Kidney (tissue), 10 donors: ENCODE measurements at regions not wholly inside any gene's neighbourhood (a gene's known extent, or its start where the extent isn't known, plus 50 kb on each side); places are given as distances from the start of the nearest gene placed in this dataset.
"Not testable (repeated sequence)": the region's sequence is repeated elsewhere in the genome, so short reads cannot be mapped to it uniquely, and the experiment has no call there.

Source experiments
- DNase-seq, 5 donors: peaks; one replicate each; pipeline ENCODE4 v3.0.0-alpha.2; 2013 to 2020
- FAIRE-seq: peaks from 2 replicates; lab custom pipeline; 2012; peaks lifted over from hg19 to GRCh38; lab: Jason Lieb, UNC
- H3K27ac ChIP-seq, 2 donors: one replicate each; pipeline ENCODE4 v1.7.0; 2013; ENCODE audit warnings: low read depth in 2 of 2, low read length in 2 of 2, inconsistent platforms in 1 of 2
- H3K27me3 ChIP-seq: one replicate; pipeline ENCODE4 v1.7.1; 2013; ENCODE audit warnings: low read length, inconsistent platforms; ENCODE audit not compliant: control insufficient read depth, insufficient read depth
- H3K36me3 ChIP-seq, 3 donors: one replicate each; pipeline versions ENCODE4 v1.7.0 to v1.7.1; 2013; ENCODE audit warnings: low read length in 3 of 3, control low read depth in 1 of 3, inconsistent platforms in 1 of 3; ENCODE audit not compliant: insufficient read depth in 3 of 3, control insufficient read depth in 2 of 3
- H3K4me1 ChIP-seq, 3 donors: one replicate each; pipeline versions ENCODE4 v1.7.0 to v1.7.1; 2013; ENCODE audit warnings: low read length in 3 of 3, inconsistent platforms in 1 of 3, low read depth in 1 of 3; ENCODE audit not compliant: control insufficient read depth in 2 of 3, insufficient read depth in 2 of 3
- H3K4me3 ChIP-seq, 3 donors: one replicate each; pipeline versions ENCODE4 v1.7.0 to v1.8.1; 2013; ENCODE audit warnings: low read length in 3 of 3, control low read depth in 1 of 3, inconsistent platforms in 1 of 3
- H3K9ac ChIP-seq, 3 donors: one replicate each; pipeline versions ENCODE4 v1.7.0 to v1.7.1; 2013; ENCODE audit warnings: low read length in 3 of 3, control low read depth in 1 of 3, inconsistent platforms in 1 of 3
- H3K9me3 ChIP-seq, 3 donors: one replicate each; pipeline versions ENCODE4 v1.7.0 to v1.7.1; 2013; ENCODE audit warnings: low read length in 3 of 3, control low read depth in 1 of 3, inconsistent platforms in 1 of 3; ENCODE audit not compliant: control insufficient read depth in 2 of 3, insufficient read depth in 1 of 3
- intact Hi-C: fragments of 100-400 bp; cut with DNase I; formaldehyde crosslinking; loops from one replicate; pipeline ENCODE4 v1.11.1; 2022
- donor health status: control.
- donor health status: control.
- donor health status: DM: yes; HTN: yes; CAD: no.
- donor health status: Normal renal cell carcinoma (clear cell type).

- FAIRE-seq, H3K9ac ChIP-seq, intact Hi-C loops, H3K36me3 ChIP-seq, H3K4me1 ChIP-seq, H3K27me3 ChIP-seq, DNase-seq, H3K9me3 ChIP-seq, H3K27ac ChIP-seq, H3K4me3 ChIP-seq: not testable (repeated sequence)
Observed at GRCh38 chr16:88243921-88244320, 138.8 kb upstream of the ZNF469 start.

GRCh38 chr16:88245241-88246081, 137.3 kb upstream of the ZNF469 start:
- H3K9me3 ChIP-seq, H3K4me1 ChIP-seq, H3K36me3 ChIP-seq, H3K27me3 ChIP-seq, H3K4me3 ChIP-seq, H3K27ac ChIP-seq, H3K9ac ChIP-seq, FAIRE-seq, intact Hi-C loops: not testable (repeated sequence)
- DNase-seq, result peak in 1 of 5 donors; percentile 87

- H3K27me3 ChIP-seq, H3K4me3 ChIP-seq, H3K9ac ChIP-seq, H3K36me3 ChIP-seq, H3K9me3 ChIP-seq, intact Hi-C loops, FAIRE-seq, H3K27ac ChIP-seq, H3K4me1 ChIP-seq, DNase-seq: not testable (repeated sequence)
Observed at GRCh38 chr16:88246955-88247582, 135.7 kb upstream of the ZNF469 start.

GRCh38 chr16:88247583-88247966, 135.2 kb upstream of the ZNF469 start:
- H3K27me3 ChIP-seq, H3K4me3 ChIP-seq, H3K9me3 ChIP-seq, FAIRE-seq, H3K36me3 ChIP-seq, DNase-seq, H3K9ac ChIP-seq, H3K27ac ChIP-seq, intact Hi-C loops, H3K4me1 ChIP-seq: not testable (repeated sequence)

- FAIRE-seq, H3K36me3 ChIP-seq, H3K27ac ChIP-seq, intact Hi-C loops, H3K4me3 ChIP-seq, H3K4me1 ChIP-seq, H3K9ac ChIP-seq, H3K27me3 ChIP-seq, DNase-seq, H3K9me3 ChIP-seq: not testable (repeated sequence)
Observed at GRCh38 chr16:88248761-88249160, 134.0 kb upstream of the ZNF469 start.

GRCh38 chr16:88250381-88250780, 132.4 kb upstream of the ZNF469 start:
- H3K27me3 ChIP-seq, H3K4me3 ChIP-seq, H3K9me3 ChIP-seq, FAIRE-seq, H3K9ac ChIP-seq, H3K27ac ChIP-seq, DNase-seq, intact Hi-C loops, H3K36me3 ChIP-seq, H3K4me1 ChIP-seq: not testable (repeated sequence)

- intact Hi-C loops, FAIRE-seq, H3K9me3 ChIP-seq, H3K27me3 ChIP-seq, DNase-seq, H3K36me3 ChIP-seq, H3K27ac ChIP-seq, H3K9ac ChIP-seq, H3K4me1 ChIP-seq, H3K4me3 ChIP-seq: not testable (repeated sequence)
Observed at GRCh38 chr16:88252057-88252794, 130.5 kb upstream of the ZNF469 start.

- H3K36me3 ChIP-seq, FAIRE-seq, H3K9ac ChIP-seq, H3K27me3 ChIP-seq, H3K4me1 ChIP-seq, H3K27ac ChIP-seq, intact Hi-C loops, H3K4me3 ChIP-seq, H3K9me3 ChIP-seq, DNase-seq: not testable (repeated sequence)
Observed at GRCh38 chr16:88258141-88258540, 124.6 kb upstream of the ZNF469 start.
